ENCODE measurements at regions not wholly inside any gene's neighbourhood (a gene's known extent, or its start where the extent isn't known, plus 50 kb on each side); places are given as distances from the start of the nearest gene placed in this dataset.
"Not testable (repeated sequence)": the region's sequence is repeated elsewhere in the genome, so short reads cannot be mapped to it uniquely, and the experiment has no call there.

GRCh38 chr1:243049716-243050115 lies 205.4 kb downstream of the CEP170 start:
- TF ChIP-seq HNRNPLL (IDR thresholded peaks at IDR 0.05; ENCODE audit: low read depth, low read length, poor library complexity, severe bottlenecking); ZNF10 (CRISPR knock-in tag; IDR thresholded peaks at IDR 0.05; ENCODE audit: borderline replicate concordance, low read depth); MXD1 (CRISPR knock-in tag; IDR thresholded peaks at IDR 0.05); CHCHD3 (CRISPR knock-in tag; IDR thresholded peaks at IDR 0.05); PTBP1 (IDR thresholded peaks at IDR 0.05; ENCODE audit: low read depth, low read length, poor library complexity, severe bottlenecking); TAF1 (CRISPR knock-in tag; IDR thresholded peaks at IDR 0.05); ZFX (CRISPR knock-in tag; IDR thresholded peaks at IDR 0.05; ENCODE audit: low read depth): not testable (repeated sequence)
